PC-9 (cell line): ENCODE measurements at regions not wholly inside any gene's neighbourhood (a gene's known extent, or its start where the extent isn't known, plus 50 kb on each side); places are given as distances from the start of the nearest gene placed in this dataset.

Source experiments
- BruUV-seq: library from RNA; stranded (reverse); fragments of 400-500 nt; replicated peaks from 2 replicates; lab custom pipeline; 2021; lab: Mats Ljungman, UMichigan
- CTCF ChIA-PET: fragments of 300-600 bp; sonication (Branson Sonifier 250); formaldehyde crosslinking; loops from one replicate; lab custom pipeline; 2022; ENCODE audit warnings: antibody characterized with exemption; lab: Charles Lee
- POLR2A ChIA-PET: fragments of 300-600 bp; sonication (Branson Sonifier 250); formaldehyde crosslinking; loops from one replicate; lab custom pipeline; 2022; ENCODE audit warnings: antibody characterized with exemption; ENCODE audit not compliant: unreplicated experiment; lab: Charles Lee
- DNase-seq, 2 experiments: peaks; one replicate each; pipeline versions ENCODE4 v3.0.0 to v3.0.0-alpha.2; 2015 to 2022; ENCODE audit warnings: mixed read lengths in 1 of 2
- H2AFZ ChIP-seq: fragments of 200-600 bp; sonication (generic); 2 replicates; pipeline ENCODE4 v1.8.1; 2017; ENCODE audit warnings: antibody characterized with exemption
- H3F3A ChIP-seq: fragments of 200-600 bp; sonication (generic); 2 replicates; pipeline ENCODE4 v1.8.1; 2017; ENCODE audit warnings: antibody characterized with exemption, mild to moderate bottlenecking, low read depth; ENCODE audit not compliant: insufficient read depth
- H3K27ac ChIP-seq: fragments of 200-600 bp; sonication (generic); 2 replicates; pipeline ENCODE4 v1.6.1; 2016; ENCODE audit warnings: mixed run types
- H3K27me3 ChIP-seq: fragments of 200-600 bp; sonication (generic); 2 replicates; pipeline ENCODE4 v1.6.1; 2016; ENCODE audit warnings: low read depth, mixed run types; ENCODE audit not compliant: insufficient read depth
- H3K36me3 ChIP-seq: fragments of 200-600 bp; sonication (generic); 2 replicates; pipeline ENCODE4 v1.6.1; 2016; ENCODE audit warnings: low read depth, mixed run types
- H3K4me1 ChIP-seq: fragments of 200-600 bp; sonication (generic); replicated peaks from 2 replicates; pipeline ENCODE4 v1.6.1; 2016; ENCODE audit warnings: mixed run types; ENCODE audit not compliant: insufficient read depth
- H3K4me2 ChIP-seq: fragments of 200-600 bp; sonication (generic); 2 replicates; pipeline ENCODE4 v1.6.1; 2017; ENCODE audit warnings: mixed run types
- H3K4me3 ChIP-seq: fragments of 200-600 bp; sonication (generic); 2 replicates; pipeline ENCODE4 v1.6.1; 2016; ENCODE audit warnings: mixed run types
- H3K79me2 ChIP-seq: fragments of 200-600 bp; sonication (generic); 2 replicates; pipeline ENCODE4 v1.6.1; 2017; ENCODE audit warnings: low read depth, mixed run types
- H3K9me2 ChIP-seq: fragments of 200-600 bp; sonication (generic); 2 replicates; pipeline ENCODE4 v1.8.1; 2017; ENCODE audit warnings: mild to moderate bottlenecking; ENCODE audit not compliant: insufficient read depth
- H3K9me3 ChIP-seq: fragments of 200-600 bp; sonication (generic); 2 replicates; pipeline ENCODE4 v1.8.1; 2016; ENCODE audit warnings: low read depth; ENCODE audit not compliant: insufficient read depth
- H4K20me1 ChIP-seq: fragments of 200-600 bp; sonication (generic); 2 replicates; pipeline ENCODE4 v1.8.1; 2017; ENCODE audit not compliant: insufficient read depth
- EZH2 ChIP-seq: fragments of 200-600 bp; sonication (generic); IDR thresholded peaks from 2 replicates; pipeline ENCODE4 v1.8.0; 2017; ENCODE audit warnings: antibody characterized with exemption, low read depth
- intact Hi-C: fragments of 100-400 bp; cut with micrococcal nuclease; formaldehyde crosslinking; loops from one replicate; pipeline ENCODE4 v1.10.0; 2022; ENCODE audit not compliant: unreplicated experiment
- TF ChIP-seq, protein P1 (sequence below): fragments of 200-600 bp; sonication (generic); conservative IDR thresholded peaks from 2 replicates; pipeline ENCODE4 v1.6.1; 2017; ENCODE audit warnings: mixed run types, antibody characterized with exemption, mild to moderate bottlenecking, moderate library complexity

DNA sequence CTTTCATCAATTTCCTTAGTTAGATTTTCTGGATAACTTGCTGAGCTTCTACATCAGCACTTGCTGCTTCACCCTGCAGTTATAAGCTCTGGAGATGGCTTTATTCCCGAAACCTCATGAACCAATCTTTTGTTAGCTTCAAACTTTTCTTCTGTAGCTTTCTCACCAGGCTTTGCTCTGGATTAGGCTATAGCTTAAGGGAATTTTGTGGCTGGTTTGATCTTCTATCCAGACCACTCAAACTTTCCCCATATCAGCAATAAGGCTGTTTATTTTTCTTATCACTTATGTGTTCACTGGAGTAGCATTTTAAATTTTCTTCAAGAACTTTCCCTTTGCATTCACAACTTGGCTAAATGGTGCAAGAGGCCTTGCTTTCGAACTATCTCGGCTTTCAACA lies 1173.5 kb upstream of the NUDT12 start:
- Histone ChIP-seq H3K27ac (no peak overlapping the region), H2AFZ (no peak overlapping the region), H3K36me3 (no peaks in the 10 kb centered on the region), H3K27me3 (no peaks in the 10 kb centered on the region), H3K9me3 (no peaks in the 10 kb centered on the region), H3K4me3 (no peak overlapping the region), H3K4me2 (no peak overlapping the region), H3K9me2 (peaks cover 6% of the 10 kb centered on the region; the same call in 1 of the 2 replicates), H4K20me1 (no peaks in the 10 kb centered on the region; the same call in 1 of the 2 replicates), H3F3A (no peaks in the 10 kb centered on the region), H3K4me1 (no peaks in the 10 kb centered on the region), H3K79me2 (no peaks in the 10 kb centered on the region)
- intact Hi-C loops, result no loop called here
- no TSS peak for BruUV-seq
- TF ChIP-seq EZH2, result no peak
- TF ChIP-seq, protein P1, sequence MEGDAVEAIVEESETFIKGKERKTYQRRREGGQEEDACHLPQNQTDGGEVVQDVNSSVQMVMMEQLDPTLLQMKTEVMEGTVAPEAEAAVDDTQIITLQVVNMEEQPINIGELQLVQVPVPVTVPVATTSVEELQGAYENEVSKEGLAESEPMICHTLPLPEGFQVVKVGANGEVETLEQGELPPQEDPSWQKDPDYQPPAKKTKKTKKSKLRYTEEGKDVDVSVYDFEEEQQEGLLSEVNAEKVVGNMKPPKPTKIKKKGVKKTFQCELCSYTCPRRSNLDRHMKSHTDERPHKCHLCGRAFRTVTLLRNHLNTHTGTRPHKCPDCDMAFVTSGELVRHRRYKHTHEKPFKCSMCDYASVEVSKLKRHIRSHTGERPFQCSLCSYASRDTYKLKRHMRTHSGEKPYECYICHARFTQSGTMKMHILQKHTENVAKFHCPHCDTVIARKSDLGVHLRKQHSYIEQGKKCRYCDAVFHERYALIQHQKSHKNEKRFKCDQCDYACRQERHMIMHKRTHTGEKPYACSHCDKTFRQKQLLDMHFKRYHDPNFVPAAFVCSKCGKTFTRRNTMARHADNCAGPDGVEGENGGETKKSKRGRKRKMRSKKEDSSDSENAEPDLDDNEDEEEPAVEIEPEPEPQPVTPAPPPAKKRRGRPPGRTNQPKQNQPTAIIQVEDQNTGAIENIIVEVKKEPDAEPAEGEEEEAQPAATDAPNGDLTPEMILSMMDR, result no peak
- POLR2A ChIA-PET, result no interaction called here
- DNase-seq, result no peak
- CTCF ChIA-PET, result no interaction called here

DNA sequence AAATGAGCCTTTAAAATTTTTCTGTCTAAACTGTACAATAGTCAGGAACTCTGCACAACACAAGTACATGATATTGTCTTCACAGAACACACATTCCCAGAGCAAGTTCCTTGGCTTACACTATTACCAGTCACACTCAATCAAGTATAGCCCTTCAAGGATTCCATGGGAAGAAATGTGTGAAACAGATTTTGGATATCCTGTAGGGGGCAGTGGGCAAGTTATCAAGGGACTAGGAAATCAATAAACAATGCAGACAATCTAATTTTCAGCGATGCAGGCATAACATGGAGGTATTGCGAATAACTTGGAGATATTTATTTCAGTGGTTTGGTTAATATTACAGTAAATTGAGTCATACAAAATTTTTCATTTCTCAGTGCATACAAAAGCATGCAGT lies 1171.5 kb upstream of the NUDT12 start:
- no peaks in the 10 kb centered on the region for H3K79me2 ChIP-seq
- peaks cover 6% of the 10 kb centered on the region; the same call in 1 of the 2 replicates for H3K9me2 ChIP-seq
- no peak overlapping the region for H3K27ac ChIP-seq
- ChIA-PET POLR2A (no interaction called here), CTCF (no interaction called here)
- H3K4me2 ChIP-seq, result no peak overlapping the region
- TF ChIP-seq, protein P1, result no peak
- TF ChIP-seq EZH2, result no peak
- H3F3A ChIP-seq, result no peaks in the 10 kb centered on the region
- no peaks in the 10 kb centered on the region; the same call in 1 of the 2 replicates for H4K20me1 ChIP-seq
- BruUV-seq, result no TSS peak
- H3K4me1 ChIP-seq, result no peaks in the 10 kb centered on the region
- no peaks in the 10 kb centered on the region for H3K36me3 ChIP-seq
- H3K9me3 ChIP-seq, result no peaks in the 10 kb centered on the region
- intact Hi-C loops, result no loop called here
- DNase-seq, result no peak
- H3K27me3 ChIP-seq, result no peaks in the 10 kb centered on the region
- H3K4me3 ChIP-seq, result no peak overlapping the region
- no peak overlapping the region for H2AFZ ChIP-seq

DNA sequence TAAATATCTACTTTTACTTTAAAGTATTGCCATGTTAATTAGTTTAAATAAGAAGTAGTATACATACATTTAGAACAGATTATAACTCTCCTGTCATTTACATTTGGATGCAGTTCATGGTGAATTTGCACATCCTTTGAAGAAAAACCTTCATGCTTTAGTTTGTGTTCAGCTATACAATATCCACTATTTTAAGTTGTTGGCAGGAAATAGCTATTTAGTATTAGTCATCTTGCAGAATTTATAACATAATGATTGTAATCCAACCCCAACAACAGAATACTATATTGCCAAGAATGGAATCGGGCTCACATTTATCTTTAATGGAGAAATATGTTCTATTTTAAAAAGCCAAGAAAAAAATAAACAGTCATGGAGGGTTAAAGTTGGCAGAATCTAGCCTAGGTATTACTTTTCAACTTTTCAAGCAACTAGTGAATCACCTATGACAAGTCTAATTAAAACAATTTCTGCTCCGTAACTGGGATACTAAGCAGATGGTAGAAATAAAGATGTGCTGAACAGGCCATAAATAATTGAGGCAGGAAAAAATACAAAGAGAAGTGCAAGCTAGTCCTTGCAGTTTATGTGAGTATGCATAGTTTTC lies 1170.6 kb upstream of the NUDT12 start:
- Histone ChIP-seq H4K20me1 (no peaks in the 10 kb centered on the region; the same call in 1 of the 2 replicates), H3K4me3 (no peak overlapping the region), H3F3A (no peaks in the 10 kb centered on the region), H2AFZ (no peak overlapping the region), H3K9me2 (peaks cover 6% of the 10 kb centered on the region; the same call in 1 of the 2 replicates), H3K4me2 (no peak overlapping the region), H3K27me3 (no peaks in the 10 kb centered on the region), H3K79me2 (no peaks in the 10 kb centered on the region), H3K27ac (no peak overlapping the region), H3K4me1 (no peaks in the 10 kb centered on the region), H3K9me3 (no peaks in the 10 kb centered on the region), H3K36me3 (no peaks in the 10 kb centered on the region)
- intact Hi-C loops, result no loop called here
- CTCF ChIA-PET, result no interaction called here
- DNase-seq, result no peak
- BruUV-seq, result no TSS peak
- TF ChIP-seq, protein P1, result no peak
- TF ChIP-seq EZH2, result no peak
- POLR2A ChIA-PET, result interaction anchor here (0.6 kb wide), 1 partner anchor 11 kb away, joined by 3 read pairs; no protein-coding TSS in a partner anchor
